Progenitor cell of endocrine pancreas (in vitro differentiated cells): ENCODE measurements at regions not wholly inside any gene's neighbourhood (a gene's known extent, or its start where the extent isn't known, plus 50 kb on each side); places are given as distances from the start of the nearest gene placed in this dataset.

ENCODE experiments used
- DNase-seq: peaks from one replicate; pipeline ENCODE4 v3.0.0; 2021; ENCODE audit warnings: low spot score; ENCODE audit not compliant: unreplicated experiment
- H3K27ac Mint-ChIP-seq: 2 replicates; pipeline ENCODE4 v1.8.0; 2021; ENCODE audit warnings: mild to moderate bottlenecking, moderate library complexity, mixed read lengths
- H3K27me3 Mint-ChIP-seq: 2 replicates; pipeline ENCODE4 v1.8.0; 2021; ENCODE audit warnings: mixed read lengths
- H3K36me3 Mint-ChIP-seq: 2 replicates; pipeline ENCODE4 v1.8.0; 2022; ENCODE audit warnings: mixed read lengths; ENCODE audit not compliant: insufficient read depth
- H3K4me1 Mint-ChIP-seq: 2 replicates; pipeline ENCODE4 v1.8.0; 2021; ENCODE audit warnings: low read depth, mixed read lengths
- H3K4me3 Mint-ChIP-seq: 2 replicates; pipeline ENCODE4 v1.8.0; 2021; ENCODE audit warnings: low read depth, mild to moderate bottlenecking, moderate library complexity, mixed read lengths
- H3K9me3 Mint-ChIP-seq: 2 replicates; pipeline ENCODE4 v1.8.0; 2021; ENCODE audit warnings: low read depth, mixed read lengths
- TF ChIP-seq, protein P1 (sequence below): fragments of 200-600 bp; sonication (generic); IDR thresholded peaks from one replicate; pipeline ENCODE4 v1.5.0; 2021; ENCODE audit warnings: antibody characterized with exemption, mild to moderate bottlenecking; ENCODE audit not compliant: unreplicated experiment

DNA sequence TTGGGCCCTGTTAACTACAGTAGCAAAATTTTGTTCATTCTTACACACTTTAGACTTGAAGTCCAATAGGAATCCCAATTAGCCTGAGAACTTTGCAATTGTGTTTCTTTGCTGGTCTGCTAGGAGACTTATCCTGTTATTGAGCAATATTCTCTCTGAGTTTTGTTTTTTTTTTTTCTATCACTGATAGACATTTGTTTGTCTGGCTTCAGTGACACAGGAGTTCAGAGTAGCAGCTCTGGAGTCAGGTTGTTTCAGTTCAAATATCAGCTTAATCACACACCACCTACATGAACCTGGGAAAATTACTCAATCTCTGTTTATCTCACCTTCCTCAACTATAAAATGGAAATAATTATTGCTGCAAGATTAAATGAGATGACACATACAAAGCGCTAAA is 360.2 kb upstream of the POU3F3 start:
- Mint-ChIP-seq H3K9me3 (peaks cover 2% of the 10 kb centered on the region), H3K4me1 (no peaks in the 10 kb centered on the region), H3K4me3 (no peak overlapping the region), H3K27ac (no peak overlapping the region), H3K36me3 (no peaks in the 10 kb centered on the region), H3K27me3 (peaks cover 4% of the 10 kb centered on the region)
- no peak for DNase-seq
- TF ChIP-seq, protein P1, sequence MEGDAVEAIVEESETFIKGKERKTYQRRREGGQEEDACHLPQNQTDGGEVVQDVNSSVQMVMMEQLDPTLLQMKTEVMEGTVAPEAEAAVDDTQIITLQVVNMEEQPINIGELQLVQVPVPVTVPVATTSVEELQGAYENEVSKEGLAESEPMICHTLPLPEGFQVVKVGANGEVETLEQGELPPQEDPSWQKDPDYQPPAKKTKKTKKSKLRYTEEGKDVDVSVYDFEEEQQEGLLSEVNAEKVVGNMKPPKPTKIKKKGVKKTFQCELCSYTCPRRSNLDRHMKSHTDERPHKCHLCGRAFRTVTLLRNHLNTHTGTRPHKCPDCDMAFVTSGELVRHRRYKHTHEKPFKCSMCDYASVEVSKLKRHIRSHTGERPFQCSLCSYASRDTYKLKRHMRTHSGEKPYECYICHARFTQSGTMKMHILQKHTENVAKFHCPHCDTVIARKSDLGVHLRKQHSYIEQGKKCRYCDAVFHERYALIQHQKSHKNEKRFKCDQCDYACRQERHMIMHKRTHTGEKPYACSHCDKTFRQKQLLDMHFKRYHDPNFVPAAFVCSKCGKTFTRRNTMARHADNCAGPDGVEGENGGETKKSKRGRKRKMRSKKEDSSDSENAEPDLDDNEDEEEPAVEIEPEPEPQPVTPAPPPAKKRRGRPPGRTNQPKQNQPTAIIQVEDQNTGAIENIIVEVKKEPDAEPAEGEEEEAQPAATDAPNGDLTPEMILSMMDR: no peak

DNA sequence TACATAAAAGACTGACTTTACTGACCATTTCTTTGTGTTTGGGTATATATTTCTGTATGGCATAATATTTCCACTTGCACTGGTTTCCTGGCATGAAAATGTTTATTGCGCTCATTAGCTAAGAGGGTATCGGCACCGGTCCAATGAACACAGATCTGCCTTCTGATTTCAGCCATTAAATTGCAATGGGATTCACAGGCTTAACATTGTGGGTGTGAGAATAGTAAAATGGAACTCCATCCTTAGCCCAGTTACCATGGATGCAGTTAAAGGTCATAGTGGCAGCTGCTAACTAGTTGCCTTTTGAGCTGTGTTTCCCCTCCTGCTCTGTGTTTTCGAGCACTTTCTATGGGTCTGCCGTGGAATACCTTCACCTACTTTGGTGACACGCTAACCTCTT is 352.6 kb upstream of the POU3F3 start:
- no peak overlapping the region for H3K27ac Mint-ChIP-seq
- peaks cover 2% of the 10 kb centered on the region for H3K9me3 Mint-ChIP-seq
- H3K36me3 Mint-ChIP-seq: no peaks in the 10 kb centered on the region
- no peak for DNase-seq
- H3K4me3 Mint-ChIP-seq: no peak overlapping the region
- H3K4me1 Mint-ChIP-seq: peaks cover 10% of the 10 kb centered on the region
- peaks cover 8% of the 10 kb centered on the region for H3K27me3 Mint-ChIP-seq
- TF ChIP-seq, protein P1: no peak

DNA sequence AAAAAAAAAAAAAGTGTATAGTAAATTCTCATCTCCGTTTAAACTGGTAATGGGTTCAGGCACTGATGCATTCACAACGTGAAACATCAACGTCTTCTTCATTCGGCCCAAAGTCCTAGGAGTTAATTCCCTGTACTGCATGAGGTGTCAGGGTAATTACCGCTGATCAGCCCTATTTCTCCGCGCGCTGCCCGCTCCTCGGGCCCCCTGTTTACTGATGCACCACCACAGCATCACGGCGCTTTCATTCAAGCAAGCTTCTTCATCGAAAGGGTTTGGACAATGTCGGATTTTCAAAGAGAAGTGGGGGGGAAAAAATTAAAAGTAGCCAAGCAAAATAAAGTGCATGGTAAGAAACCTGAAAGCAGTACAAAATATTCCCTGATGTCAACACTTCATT is 352.0 kb upstream of the POU3F3 start:
- Mint-ChIP-seq H3K36me3 (no peaks in the 10 kb centered on the region), H3K4me1 (peaks cover 10% of the 10 kb centered on the region), H3K27me3 (peaks cover 8% of the 10 kb centered on the region), H3K27ac (no peak overlapping the region), H3K4me3 (no peak overlapping the region), H3K9me3 (peaks cover 2% of the 10 kb centered on the region)
- DNase-seq: no peak
- TF ChIP-seq, protein P1: no peak

DNA sequence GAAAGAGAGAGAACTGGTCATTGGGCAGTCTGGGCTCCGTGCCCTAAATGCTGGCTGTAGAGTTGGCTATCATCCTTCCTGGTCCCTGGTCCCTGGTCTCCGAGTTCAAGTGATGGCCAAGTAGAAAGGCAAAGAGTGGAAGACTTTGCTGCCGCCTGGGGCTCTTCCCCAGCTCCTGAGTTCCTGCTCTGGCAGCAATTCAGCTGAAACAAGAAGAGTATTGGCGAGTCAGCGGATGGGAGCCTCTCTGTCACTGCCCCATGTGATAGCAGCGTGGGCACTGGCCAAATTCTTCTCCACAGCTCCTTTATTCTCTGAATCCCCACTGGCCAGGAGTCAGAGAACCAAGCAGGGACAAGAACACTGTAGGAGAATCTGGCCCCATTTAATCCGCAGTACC is 351.0 kb upstream of the POU3F3 start:
- H3K27ac Mint-ChIP-seq: no peak overlapping the region
- H3K4me1 Mint-ChIP-seq: peaks cover 10% of the 10 kb centered on the region
- H3K9me3 Mint-ChIP-seq: peaks cover 2% of the 10 kb centered on the region
- no peaks in the 10 kb centered on the region for H3K36me3 Mint-ChIP-seq
- DNase-seq: no peak
- no peak overlapping the region for H3K4me3 Mint-ChIP-seq
- TF ChIP-seq, protein P1: no peak
- peaks cover 8% of the 10 kb centered on the region for H3K27me3 Mint-ChIP-seq

DNA sequence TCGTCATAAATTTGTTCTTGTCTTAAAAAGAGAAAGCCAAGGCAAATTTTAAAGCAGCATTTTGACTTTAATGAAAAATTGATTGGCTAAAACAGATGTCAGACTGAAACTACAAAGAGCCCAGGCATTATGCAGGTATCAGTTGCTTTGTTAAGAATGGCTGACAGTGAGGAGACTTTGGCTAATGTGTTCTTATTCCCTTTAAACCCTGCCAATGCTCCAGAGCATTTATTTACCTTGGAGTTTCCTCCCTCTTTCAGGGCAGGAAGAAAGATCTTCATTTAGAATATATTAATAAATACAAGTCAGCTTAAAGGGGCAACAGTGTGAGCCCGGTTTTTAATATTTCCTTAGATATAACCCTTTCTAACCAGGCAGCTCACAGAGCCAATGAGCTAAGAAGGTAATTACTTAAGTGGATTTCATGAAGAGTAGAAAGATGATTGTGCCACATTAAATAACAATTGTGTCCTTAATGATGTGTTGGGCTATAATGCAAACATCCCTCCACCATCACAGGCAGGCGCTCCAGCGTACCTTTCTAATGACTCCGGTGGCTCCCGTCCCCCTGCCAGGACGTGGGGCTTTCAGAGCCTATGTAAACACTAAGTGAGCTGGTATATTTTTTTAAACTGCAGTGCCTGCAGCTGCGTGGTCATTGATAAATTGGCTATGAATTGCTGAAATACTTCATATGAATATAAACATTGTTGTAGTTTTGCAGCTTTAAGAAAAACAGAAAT is 349.4 kb upstream of the POU3F3 start:
- TF ChIP-seq, protein P1: no peak
- H3K36me3 Mint-ChIP-seq: no peaks in the 10 kb centered on the region
- H3K27ac Mint-ChIP-seq: no peak overlapping the region
- no peak overlapping the region for H3K4me3 Mint-ChIP-seq
- H3K27me3 Mint-ChIP-seq: peaks cover 8% of the 10 kb centered on the region
- no peak for DNase-seq
- no peaks in the 10 kb centered on the region for H3K9me3 Mint-ChIP-seq
- H3K4me1 Mint-ChIP-seq: peaks cover 10% of the 10 kb centered on the region
